ENCODE measurements at regions not wholly inside any gene's neighbourhood (a gene's known extent, or its start where the extent isn't known, plus 50 kb on each side); places are given as distances from the start of the nearest gene placed in this dataset.
"Not testable (repeated sequence)": the region's sequence is repeated elsewhere in the genome, so short reads cannot be mapped to it uniquely, and the experiment has no call there.

GRCh38 chr10:123318516-123318915 lies 164.3 kb downstream of the BUB3 start:
- DNase-seq (ENCODE audit: low read depth): no peak

DNA sequence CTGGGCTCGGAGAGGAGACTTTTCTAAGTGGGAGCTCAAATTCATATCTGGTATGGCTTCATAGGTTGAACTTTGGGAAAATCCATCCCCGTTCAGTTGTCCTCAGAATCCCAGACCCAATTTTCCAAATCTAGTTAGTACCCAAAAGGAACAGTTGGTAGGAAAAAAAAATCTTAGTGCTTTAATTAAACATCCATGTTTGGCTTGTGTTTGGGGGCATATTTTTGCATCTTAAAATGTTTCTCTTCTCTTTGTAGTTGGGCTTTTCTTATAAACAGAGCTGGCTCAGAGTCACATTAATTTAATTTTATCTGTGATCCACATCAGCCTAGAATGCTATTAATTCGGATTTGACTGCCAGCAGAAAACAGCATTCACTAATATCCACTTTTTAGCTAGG lies 165.9 kb downstream of the BUB3 start:
- no peak for DNase-seq (ENCODE audit: low read depth)

DNA sequence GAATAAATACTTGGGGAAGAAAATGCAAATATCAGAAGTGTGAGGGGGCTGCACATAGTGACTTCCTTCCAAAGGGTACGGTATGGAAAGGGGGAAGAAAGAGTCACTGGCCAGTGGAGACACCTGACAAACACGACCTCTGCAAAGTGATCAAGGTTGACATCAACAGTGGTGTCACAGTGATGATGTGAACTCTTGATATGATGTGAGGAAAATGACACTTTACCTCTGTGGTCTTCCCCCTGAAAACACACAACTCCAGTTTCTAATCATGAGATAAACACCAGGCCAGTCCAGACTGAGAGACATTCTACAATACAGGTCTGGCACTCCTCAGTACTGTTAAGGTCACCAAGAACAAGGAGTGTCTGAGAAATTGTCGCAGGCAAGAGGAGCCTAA lies 169.7 kb downstream of the BUB3 start:
- DNase-seq (ENCODE audit: low read depth): no peak

GRCh38 chr10:123325663-123326190 lies 171.5 kb downstream of the BUB3 start:
- DNase-seq (ENCODE audit: low read depth): no peak

DNA sequence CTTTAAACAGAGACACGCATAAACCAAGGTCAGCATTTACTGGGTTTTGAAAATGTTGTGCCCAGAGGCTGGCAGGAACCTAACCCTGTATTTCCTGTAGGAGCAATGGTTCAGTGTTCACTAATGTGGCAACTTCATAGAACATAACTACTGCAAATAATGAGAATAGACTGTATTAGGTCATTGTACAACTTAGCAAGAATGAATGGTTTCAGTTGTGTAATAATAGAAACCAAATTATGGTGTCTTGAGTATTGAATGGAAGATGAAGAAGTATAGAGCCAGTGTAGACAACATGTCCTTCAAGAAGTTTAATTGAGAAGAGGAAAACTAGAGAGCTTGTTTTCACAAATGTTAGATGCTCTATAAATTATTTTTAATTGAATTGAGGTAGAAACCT lies 172.5 kb downstream of the BUB3 start:
- no peak for DNase-seq (ENCODE audit: low read depth)

DNA sequence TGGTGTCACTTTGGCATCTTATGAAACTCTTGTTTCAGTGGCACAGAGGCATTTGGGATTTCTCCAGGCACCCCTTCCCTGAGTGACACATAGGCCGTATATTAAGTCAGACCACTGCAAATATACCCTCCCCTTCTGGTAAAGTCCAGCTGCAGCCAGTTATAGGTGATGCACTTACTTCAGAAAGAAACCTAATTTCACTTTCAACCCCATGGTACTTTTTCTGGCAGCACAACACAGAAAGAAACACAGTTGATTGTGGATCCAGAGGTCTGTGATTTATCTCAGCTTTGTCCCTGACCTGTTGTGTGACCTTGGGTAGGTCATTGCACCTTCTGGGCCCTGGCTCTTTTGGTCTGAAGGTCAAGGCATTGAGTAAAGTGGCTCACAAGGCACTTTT lies 173.2 kb downstream of the BUB3 start:
- no peak for DNase-seq (ENCODE audit: low read depth)

GRCh38 chr10:123327896-123328295 lies 173.7 kb downstream of the BUB3 start:
- DNase-seq (ENCODE audit: low read depth): no peak

- no peak for DNase-seq (ENCODE audit: low read depth)
Observed at GRCh38 chr10:123331438-123331837, 177.2 kb downstream of the BUB3 start.

GRCh38 chr10:123346581-123346980 lies 192.4 kb downstream of the BUB3 start:
- DNase-seq (ENCODE audit: low read depth): no peak

GRCh38 chr10:123348691-123349572 lies 194.7 kb downstream of the BUB3 start:
- DNase-seq (ENCODE audit: low read depth): no peak

DNA sequence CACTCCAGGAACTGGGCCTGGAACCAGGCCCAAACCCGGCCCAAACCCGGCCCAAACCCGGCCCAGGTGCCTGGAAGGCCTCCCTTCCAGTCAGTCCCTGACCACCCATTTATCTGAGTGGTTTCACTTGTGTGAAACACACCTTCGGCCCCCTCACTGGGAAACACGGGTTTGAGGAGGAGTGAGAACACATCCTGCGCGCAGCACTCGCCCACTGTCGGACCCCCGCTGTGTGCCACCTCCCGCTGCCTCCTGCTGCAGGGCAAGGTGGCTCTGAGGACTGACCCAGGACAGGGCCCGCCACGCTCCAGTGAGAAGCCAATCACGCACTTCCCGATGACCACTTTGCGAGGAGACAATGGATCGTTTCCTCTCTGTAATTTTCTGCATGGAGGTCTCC lies 197.5 kb downstream of the BUB3 start:
- no peak for DNase-seq (ENCODE audit: low read depth)

- DNase-seq (ENCODE audit: low read depth): no peak
Observed at GRCh38 chr10:123354521-123354920, 200.3 kb downstream of the BUB3 start.

DNA sequence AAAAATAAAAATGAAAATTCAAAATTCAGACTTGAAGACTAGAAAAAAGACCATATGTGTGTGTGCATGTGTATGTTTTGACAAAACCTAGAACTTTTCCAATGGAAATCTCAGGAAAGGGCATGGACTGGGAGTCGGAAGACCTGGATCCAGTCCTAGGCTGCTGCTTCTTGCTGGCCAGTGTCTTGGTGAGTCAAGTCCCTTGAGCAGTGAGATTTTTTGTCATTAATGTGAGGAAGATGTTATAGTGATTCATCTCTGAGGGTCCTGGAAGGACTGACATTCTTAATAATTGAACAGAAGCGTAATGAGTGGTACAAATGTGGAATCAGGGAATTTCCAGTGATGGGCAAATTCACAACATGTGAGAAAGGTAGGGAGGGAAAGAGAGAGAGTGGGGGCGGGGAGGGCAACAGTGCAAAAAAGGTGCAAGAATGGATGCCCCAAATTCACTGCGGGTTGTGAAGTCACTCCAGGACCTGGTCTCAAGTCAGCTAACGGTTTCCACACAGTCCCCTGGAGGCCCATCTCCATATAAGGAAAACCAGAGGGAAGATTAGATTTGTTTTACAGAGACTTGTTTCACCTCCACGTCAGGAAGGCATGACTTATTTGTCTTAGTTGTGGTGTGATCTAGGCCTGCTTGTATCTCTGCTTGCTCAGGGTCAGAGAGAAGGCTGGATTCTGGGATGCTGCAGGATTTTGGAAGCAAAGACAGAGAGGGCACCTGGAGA lies 201.7 kb downstream of the BUB3 start:
- no peak for DNase-seq (ENCODE audit: low read depth)

GRCh38 chr10:123356799-123357198 lies 202.6 kb downstream of the BUB3 start:
- DNase-seq (ENCODE audit: low read depth): no peak

DNA sequence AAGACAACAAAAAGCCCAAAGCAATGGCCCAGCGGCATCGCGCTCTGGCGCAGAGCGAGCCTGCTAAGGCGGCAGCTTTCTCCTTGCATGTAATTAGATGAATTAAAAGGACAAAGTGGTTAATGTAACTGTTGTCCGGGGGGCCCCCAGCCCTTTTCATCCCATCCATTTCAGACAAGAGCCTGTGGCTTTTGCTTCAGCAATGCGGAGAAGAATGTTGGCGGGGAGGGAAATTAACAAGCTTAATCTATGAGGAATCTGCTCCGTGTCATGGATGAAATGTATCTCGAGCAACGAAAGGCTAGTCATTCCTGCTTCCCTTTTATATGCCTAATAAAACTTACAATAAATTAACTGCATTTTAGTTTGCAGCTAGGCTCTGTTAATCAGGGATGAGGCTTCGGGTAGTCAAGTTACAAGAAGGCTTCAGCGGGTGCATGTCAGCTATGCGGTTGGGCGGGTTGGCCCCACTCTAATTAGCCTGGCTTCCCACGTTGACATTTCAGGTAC lies 203.3 kb downstream of the BUB3 start:
- DNase-seq (ENCODE audit: low read depth): no peak

DNA sequence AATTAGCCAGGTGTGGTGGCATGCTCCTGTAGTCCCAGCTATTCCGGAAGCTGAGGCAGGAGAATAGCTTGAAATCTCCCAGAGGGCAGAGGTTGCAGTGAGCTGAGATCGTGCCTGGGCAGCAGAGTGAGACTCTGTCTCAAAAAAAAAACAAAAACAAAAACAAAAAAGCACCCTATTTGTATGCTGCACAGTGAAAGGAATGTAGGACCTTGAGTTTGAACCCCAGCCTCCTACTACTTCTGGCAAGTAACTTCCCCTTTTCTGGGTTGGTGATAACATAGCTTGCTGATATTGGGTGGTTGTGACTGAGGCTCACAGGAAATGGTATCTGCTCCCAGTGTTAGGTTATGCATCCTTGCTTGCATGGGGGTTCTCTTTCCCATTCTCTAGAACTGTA lies 205.3 kb downstream of the BUB3 start:
- no peak for DNase-seq (ENCODE audit: low read depth)

DNA sequence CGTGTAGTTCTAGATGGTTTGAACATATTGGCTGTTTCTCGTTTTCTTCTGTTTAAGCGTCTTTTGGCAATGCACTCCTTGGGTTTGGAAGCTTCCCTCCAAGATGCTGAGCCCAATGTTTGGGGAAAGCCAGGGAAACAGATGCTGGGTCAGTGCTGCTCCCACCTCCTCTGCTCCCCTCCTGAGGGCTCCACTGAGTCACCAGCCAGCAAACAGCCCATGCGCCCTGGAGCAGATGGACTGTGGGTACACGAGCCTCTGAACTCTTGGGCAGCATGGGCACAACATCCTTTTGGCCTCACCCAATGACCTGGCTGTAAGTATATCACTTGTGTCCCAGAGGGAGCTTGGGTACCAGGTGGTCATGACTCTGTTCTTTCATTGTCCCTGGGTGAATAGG lies 207.6 kb downstream of the BUB3 start:
- no peak for DNase-seq (ENCODE audit: low read depth)

DNA sequence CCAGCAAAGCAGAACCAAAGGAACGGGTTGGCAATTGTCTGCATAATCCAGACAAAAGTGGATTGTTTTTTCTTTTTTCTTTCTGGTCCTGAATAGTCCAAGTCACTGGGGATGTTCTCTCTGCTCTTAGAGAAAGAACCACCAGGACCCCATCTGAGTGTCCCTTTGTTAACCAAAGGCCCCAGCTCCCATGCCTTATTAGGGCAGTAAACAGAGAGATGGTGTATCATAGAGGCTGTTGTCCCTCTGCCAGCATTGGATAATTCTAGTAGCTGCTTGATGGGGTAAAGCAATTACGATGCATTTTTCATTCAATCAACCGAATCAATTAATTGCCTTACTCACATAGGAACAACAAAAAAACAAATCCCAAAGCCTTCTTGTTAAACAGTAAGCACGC lies 213.0 kb downstream of the BUB3 start:
- no peak for DNase-seq (ENCODE audit: low read depth)

GRCh38 chr10:123371626-123372025 lies 217.4 kb downstream of the BUB3 start:
- DNase-seq (ENCODE audit: low read depth): not testable (repeated sequence)

DNA sequence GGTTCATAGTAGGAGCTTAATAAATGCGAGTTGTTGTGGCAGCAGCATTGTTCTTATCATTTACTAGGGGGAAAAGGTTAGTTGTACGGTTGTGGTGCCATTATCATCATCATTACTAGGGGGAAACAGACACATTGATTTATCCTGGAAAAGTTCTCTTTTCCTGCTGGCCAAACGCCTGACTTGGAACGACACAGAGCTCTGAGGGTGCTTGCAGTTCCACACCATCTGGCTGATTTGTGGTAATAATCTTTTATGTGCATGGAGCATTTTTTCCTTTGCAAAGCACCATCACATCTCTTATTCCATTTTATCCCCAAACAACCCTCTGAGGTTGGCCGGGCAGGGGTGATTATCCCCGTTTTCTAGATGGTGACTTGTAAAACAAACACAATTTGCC lies 219.4 kb downstream of the BUB3 start:
- no peak for DNase-seq (ENCODE audit: low read depth)

- DNase-seq (ENCODE audit: low read depth): no peak
Observed at GRCh38 chr10:123375097-123375496, 220.9 kb downstream of the BUB3 start.

DNA sequence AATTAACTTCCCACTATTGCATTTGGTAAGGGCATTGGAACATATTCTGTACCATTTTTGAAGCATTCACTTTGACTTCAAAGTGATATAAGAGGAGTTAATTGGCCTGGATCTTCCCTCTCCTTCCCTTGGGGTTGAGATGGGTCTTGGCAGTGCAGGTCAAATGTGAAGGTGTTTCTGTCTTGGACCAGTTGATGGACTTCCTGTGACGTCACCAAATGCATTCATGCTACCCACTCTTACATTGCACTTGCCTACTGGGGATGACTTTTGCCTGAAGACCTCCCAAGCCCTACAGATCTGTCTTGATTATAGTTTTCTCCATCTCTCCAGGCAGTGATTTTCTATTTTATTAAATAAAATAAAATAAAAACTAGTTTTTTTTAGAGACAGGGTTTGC lies 221.5 kb downstream of the BUB3 start:
- no peak for DNase-seq (ENCODE audit: low read depth)

- no peak for DNase-seq (ENCODE audit: low read depth)
Observed at GRCh38 chr10:123377883-123378282, 223.7 kb downstream of the BUB3 start.

All from activated gamma-delta T cell treated with anti-CD3 and anti-CD28 coated beads, Interleukin-2, amount 50 U/mL, for 16 hours (primary cell).